ENCODE measurements at regions not wholly inside any gene's neighbourhood (a gene's known extent, or its start where the extent isn't known, plus 50 kb on each side); places are given as distances from the start of the nearest gene placed in this dataset.
"Not testable (repeated sequence)": the region's sequence is repeated elsewhere in the genome, so short reads cannot be mapped to it uniquely, and the experiment has no call there.

DNA sequence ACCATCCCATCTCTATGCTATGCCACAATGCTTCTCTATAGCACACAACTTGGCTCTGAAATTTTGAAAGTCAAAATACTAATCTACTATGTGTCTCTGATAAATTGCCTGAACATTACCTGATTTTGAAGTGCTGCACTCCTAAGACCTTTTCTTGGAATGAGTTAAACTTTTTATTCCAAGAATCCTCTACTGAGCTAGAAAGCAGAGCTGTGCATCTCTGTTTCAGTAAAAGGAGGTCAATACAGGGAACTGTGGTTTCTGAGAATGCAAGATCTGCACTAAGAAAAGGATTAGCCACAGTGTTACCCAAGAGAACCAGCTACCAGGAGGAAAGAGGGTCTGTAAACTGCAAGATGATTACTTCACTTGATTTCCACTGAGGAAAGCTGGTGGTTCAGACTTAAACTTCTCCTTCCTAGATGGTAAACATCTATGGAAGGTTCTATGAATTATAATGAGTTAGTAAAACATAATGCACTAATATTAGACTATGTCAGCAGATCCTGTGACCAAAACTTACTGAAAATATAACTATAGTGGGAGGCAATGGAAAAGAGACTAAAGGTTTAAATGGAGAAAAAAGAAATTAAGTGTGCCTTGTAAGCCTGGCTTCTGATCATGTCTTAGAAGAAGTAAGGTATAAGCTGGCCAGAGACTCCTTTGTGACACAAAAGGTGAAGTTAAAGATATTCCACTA, 588.0 kb upstream of the DEFB115 start:
- H4K8ac ChIP-seq (ENCODE audit: low read depth in 2 of 2, low read length in 2 of 2); H2AFZ ChIP-seq (replicated peaks; ENCODE audit: low read length, poor library complexity); H3K9me1 ChIP-seq (ENCODE audit: insufficient read depth, low read length); DNase-seq; H3K4me3 ChIP-seq (ENCODE audit: insufficient read depth, low read depth, low read length); H3K4ac ChIP-seq (ENCODE audit: low read depth, low read length); H3K4me2 ChIP-seq (ENCODE audit: low read depth, low read length); H2BK120ac ChIP-seq (ENCODE audit: low read depth, low read length); H3K9me3 ChIP-seq (ENCODE audit: control insufficient read depth, insufficient read depth, low read length); in situ Hi-C loops (cut with MboI; ENCODE audit: low sequenced_read_pairs); ATAC-seq (ENCODE audit: low read depth); H2AK9ac ChIP-seq (replicated peaks; ENCODE audit: low read depth, low read length, poor library complexity); CTCF ChIA-PET; H3K23ac ChIP-seq (ENCODE audit: low read depth, low read length); intact Hi-C loops (cut with micrococcal nuclease); H3K4me1 ChIP-seq (ENCODE audit: control insufficient read depth, insufficient read depth, low read length); BruUV-seq (replicated peaks); H2BK5ac ChIP-seq (ENCODE audit: low read depth, low read length, poor library complexity, severe bottlenecking); H3K79me1 ChIP-seq (ENCODE audit: low read depth in 1 of 2, low read length in 2 of 2); H3K18ac ChIP-seq (ENCODE audit: low read depth, low read length); H4K5ac ChIP-seq (ENCODE audit: low read depth, low read length); H3K56ac ChIP-seq (ENCODE audit: extremely low read depth, insufficient read depth, low read length); H4K20me1 ChIP-seq (ENCODE audit: insufficient read depth, low read length); H2BK20ac ChIP-seq (ENCODE audit: low read depth, low read length); H2AK5ac ChIP-seq (ENCODE audit: low read depth, low read length); POLR2A ChIA-PET (ENCODE audit: unreplicated experiment); H2BK15ac ChIP-seq (ENCODE audit: low read depth, low read length); H3K9ac ChIP-seq (ENCODE audit: low read depth, low read length); H4K91ac ChIP-seq (ENCODE audit: insufficient read depth, low read depth, low read length); dilution Hi-C loops (cut with HindIII; ENCODE audit: low sequenced_read_pairs, unreplicated experiment); H3K36me3 ChIP-seq (ENCODE audit: control insufficient read depth, insufficient read depth, low read length); H3K14ac ChIP-seq (replicated peaks; ENCODE audit: low read depth, low read length); H3K27ac ChIP-seq (ENCODE audit: insufficient read depth, low read length); H3K27me3 ChIP-seq (ENCODE audit: control insufficient read depth, insufficient read depth, low read length): not testable (repeated sequence)

DNA sequence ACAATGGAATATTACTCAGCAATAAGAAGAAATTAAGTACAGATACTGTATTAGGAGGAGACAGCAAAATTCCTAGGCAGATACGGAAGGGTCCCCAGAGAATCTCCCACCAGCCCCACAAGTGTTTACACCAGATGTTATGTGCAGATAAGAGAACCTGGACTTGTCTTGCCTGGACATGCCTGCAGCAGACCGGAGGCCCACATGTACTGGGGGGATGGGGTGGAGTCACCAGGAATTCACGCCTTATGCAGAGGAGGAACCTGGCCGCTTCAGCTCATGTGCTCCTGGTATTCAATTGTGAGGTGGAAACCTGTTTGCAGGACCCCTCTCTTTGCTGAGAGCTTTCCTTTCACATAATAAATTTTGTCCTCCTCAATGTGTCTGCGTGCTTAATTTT, 586.3 kb upstream of the DEFB115 start:
- H3K9me3 ChIP-seq (ENCODE audit: control insufficient read depth, insufficient read depth, low read length); H3K27me3 ChIP-seq (ENCODE audit: control insufficient read depth, insufficient read depth, low read length); H4K8ac ChIP-seq (ENCODE audit: low read depth in 2 of 2, low read length in 2 of 2); H3K4me3 ChIP-seq (ENCODE audit: insufficient read depth, low read depth, low read length); H3K36me3 ChIP-seq (ENCODE audit: control insufficient read depth, insufficient read depth, low read length); H4K5ac ChIP-seq (ENCODE audit: low read depth, low read length); H3K56ac ChIP-seq (ENCODE audit: extremely low read depth, insufficient read depth, low read length); H3K9me1 ChIP-seq (ENCODE audit: insufficient read depth, low read length); H3K14ac ChIP-seq (replicated peaks; ENCODE audit: low read depth, low read length); H3K27ac ChIP-seq (ENCODE audit: insufficient read depth, low read length); in situ Hi-C loops (cut with MboI; ENCODE audit: low sequenced_read_pairs); H2BK120ac ChIP-seq (ENCODE audit: low read depth, low read length); H3K4me1 ChIP-seq (ENCODE audit: control insufficient read depth, insufficient read depth, low read length); BruUV-seq (replicated peaks); POLR2A ChIA-PET (ENCODE audit: unreplicated experiment); H3K9ac ChIP-seq (ENCODE audit: low read depth, low read length); H3K4ac ChIP-seq (ENCODE audit: low read depth, low read length); CTCF ChIA-PET; H2BK20ac ChIP-seq (ENCODE audit: low read depth, low read length); H3K23ac ChIP-seq (ENCODE audit: low read depth, low read length); H2BK5ac ChIP-seq (ENCODE audit: low read depth, low read length, poor library complexity, severe bottlenecking); H3K79me1 ChIP-seq (ENCODE audit: low read depth in 1 of 2, low read length in 2 of 2); dilution Hi-C loops (cut with HindIII; ENCODE audit: low sequenced_read_pairs, unreplicated experiment); H4K20me1 ChIP-seq (ENCODE audit: insufficient read depth, low read length); H2BK15ac ChIP-seq (ENCODE audit: low read depth, low read length); ATAC-seq (ENCODE audit: low read depth); DNase-seq; H4K91ac ChIP-seq (ENCODE audit: insufficient read depth, low read depth, low read length); H3K18ac ChIP-seq (ENCODE audit: low read depth, low read length); H2AK9ac ChIP-seq (replicated peaks; ENCODE audit: low read depth, low read length, poor library complexity); H2AFZ ChIP-seq (replicated peaks; ENCODE audit: low read length, poor library complexity); H3K4me2 ChIP-seq (ENCODE audit: low read depth, low read length); H2AK5ac ChIP-seq (ENCODE audit: low read depth, low read length); intact Hi-C loops (cut with micrococcal nuclease): not testable (repeated sequence)
- WGBS, 2 experiments (ENCODE audit: extremely low coverage in 2 of 2, insufficient read length in 1 of 2): no CpG with 5 or more reads among the region's 5 CpGs
